ENCODE measurements at regions not wholly inside any gene's neighbourhood (a gene's known extent, or its start where the extent isn't known, plus 50 kb on each side); places are given as distances from the start of the nearest gene placed in this dataset.

DNA sequence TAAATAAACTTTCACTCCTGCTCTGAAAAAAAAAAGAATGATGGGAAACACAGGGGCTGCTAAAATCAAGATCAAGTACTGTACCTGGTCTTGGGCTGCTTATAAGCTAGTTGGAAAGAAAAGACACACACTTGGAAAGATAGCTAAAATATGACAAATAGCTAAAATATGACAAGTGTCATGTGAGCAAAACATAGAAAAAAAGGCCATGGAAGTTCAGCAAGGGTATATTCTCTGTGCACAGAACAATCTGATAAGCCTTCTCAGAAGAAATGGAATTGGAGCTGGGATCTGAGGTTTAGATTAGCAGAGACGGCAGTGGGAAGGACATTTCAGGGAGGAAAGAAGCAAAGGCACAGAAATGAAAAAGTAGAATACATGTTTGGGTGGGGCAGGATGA, 126.2 kb upstream of the PMCH start:
- Histone ChIP-seq H3K4me2 (ENCODE audit: low read length) (no peak overlapping the region), H3K27ac (ENCODE audit: low read depth, low read length, poor library complexity, severe bottlenecking) (no peak overlapping the region), H3K4me3 (ENCODE audit: low read depth, low read length, poor library complexity, severe bottlenecking) (no peak overlapping the region), H3K9me2 (ENCODE audit: insufficient read depth, low read length) (no peaks in the 10 kb centered on the region), H4K20me1 (ENCODE audit: insufficient read depth, low read length) (no peaks in the 10 kb centered on the region), H3K36me3 (ENCODE audit: insufficient read depth, low read length) (no peaks in the 10 kb centered on the region), H3K79me2 (ENCODE audit: insufficient read depth, low read depth, low read length) (no peaks in the 10 kb centered on the region), H2AFZ (ENCODE audit: low read length) (no peak overlapping the region), H3K4me1 (ENCODE audit: insufficient read depth, low read length, poor library complexity, severe bottlenecking) (no peaks in the 10 kb centered on the region), H3K9me3 (ENCODE audit: low read length) (no peaks in the 10 kb centered on the region)
- DNase-seq (ENCODE audit: low spot score): no peak
- TF ChIP-seq, protein P1, sequence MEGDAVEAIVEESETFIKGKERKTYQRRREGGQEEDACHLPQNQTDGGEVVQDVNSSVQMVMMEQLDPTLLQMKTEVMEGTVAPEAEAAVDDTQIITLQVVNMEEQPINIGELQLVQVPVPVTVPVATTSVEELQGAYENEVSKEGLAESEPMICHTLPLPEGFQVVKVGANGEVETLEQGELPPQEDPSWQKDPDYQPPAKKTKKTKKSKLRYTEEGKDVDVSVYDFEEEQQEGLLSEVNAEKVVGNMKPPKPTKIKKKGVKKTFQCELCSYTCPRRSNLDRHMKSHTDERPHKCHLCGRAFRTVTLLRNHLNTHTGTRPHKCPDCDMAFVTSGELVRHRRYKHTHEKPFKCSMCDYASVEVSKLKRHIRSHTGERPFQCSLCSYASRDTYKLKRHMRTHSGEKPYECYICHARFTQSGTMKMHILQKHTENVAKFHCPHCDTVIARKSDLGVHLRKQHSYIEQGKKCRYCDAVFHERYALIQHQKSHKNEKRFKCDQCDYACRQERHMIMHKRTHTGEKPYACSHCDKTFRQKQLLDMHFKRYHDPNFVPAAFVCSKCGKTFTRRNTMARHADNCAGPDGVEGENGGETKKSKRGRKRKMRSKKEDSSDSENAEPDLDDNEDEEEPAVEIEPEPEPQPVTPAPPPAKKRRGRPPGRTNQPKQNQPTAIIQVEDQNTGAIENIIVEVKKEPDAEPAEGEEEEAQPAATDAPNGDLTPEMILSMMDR (conservative IDR thresholded peaks at IDR 0.05; ENCODE audit: low read length): no peak
- no peak for TF ChIP-seq EZH2phosphoT487 (IDR thresholded peaks at IDR 0.05; ENCODE audit: borderline replicate concordance, low read depth, low read length)
- intact Hi-C loops (cut with micrococcal nuclease; ENCODE audit: unreplicated experiment): no loop called here
- ChIA-PET CTCF (ENCODE audit: unreplicated experiment) (no interaction called here), POLR2A (no interaction called here)
- no TSS peak for BruUV-seq (replicated peaks)

DNA sequence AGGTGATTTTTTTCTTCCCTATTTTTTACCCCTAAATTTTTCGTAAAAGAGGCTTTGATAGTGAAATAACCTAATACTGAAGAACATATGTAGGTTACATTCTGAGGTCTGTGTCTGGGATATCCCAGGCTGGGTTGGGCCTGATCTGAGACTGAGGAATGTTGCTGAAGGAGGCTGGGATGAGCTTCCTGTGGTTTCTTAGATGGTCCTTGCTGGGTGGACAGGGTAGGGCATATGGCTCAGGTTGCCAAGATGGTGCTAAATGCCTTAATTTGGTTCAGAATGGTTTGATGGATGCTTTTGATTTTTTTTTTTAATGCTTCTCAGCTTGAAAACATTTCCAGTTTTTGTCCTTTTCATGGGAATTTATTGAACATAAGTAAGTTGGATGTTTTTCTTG, 124.6 kb upstream of the PMCH start:
- Histone ChIP-seq H3K36me3 (ENCODE audit: insufficient read depth, low read length) (no peaks in the 10 kb centered on the region), H3K9me2 (ENCODE audit: insufficient read depth, low read length) (no peaks in the 10 kb centered on the region), H4K20me1 (ENCODE audit: insufficient read depth, low read length) (no peaks in the 10 kb centered on the region), H3K4me2 (ENCODE audit: low read length) (no peak overlapping the region), H2AFZ (ENCODE audit: low read length) (no peak overlapping the region), H3K4me3 (ENCODE audit: low read depth, low read length, poor library complexity, severe bottlenecking) (no peak overlapping the region), H3K4me1 (ENCODE audit: insufficient read depth, low read length, poor library complexity, severe bottlenecking) (no peaks in the 10 kb centered on the region), H3K79me2 (ENCODE audit: insufficient read depth, low read depth, low read length) (no peaks in the 10 kb centered on the region), H3K27ac (ENCODE audit: low read depth, low read length, poor library complexity, severe bottlenecking) (no peak overlapping the region), H3K9me3 (ENCODE audit: low read length) (no peaks in the 10 kb centered on the region)
- CTCF ChIA-PET (ENCODE audit: unreplicated experiment): no interaction called here
- no peak for TF ChIP-seq EZH2phosphoT487 (IDR thresholded peaks at IDR 0.05; ENCODE audit: borderline replicate concordance, low read depth, low read length)
- TF ChIP-seq, protein P1 (conservative IDR thresholded peaks at IDR 0.05; ENCODE audit: low read length): no peak
- BruUV-seq (replicated peaks): no TSS peak
- POLR2A ChIA-PET: interaction anchor here (0.6 to 1.2 kb wide), 2 partner anchors 21 to 24 kb away, joined by 3 read pairs; no protein-coding TSS in a partner anchor
- intact Hi-C loops (cut with micrococcal nuclease; ENCODE audit: unreplicated experiment): no loop called here
- no peak for DNase-seq (ENCODE audit: low spot score)

DNA sequence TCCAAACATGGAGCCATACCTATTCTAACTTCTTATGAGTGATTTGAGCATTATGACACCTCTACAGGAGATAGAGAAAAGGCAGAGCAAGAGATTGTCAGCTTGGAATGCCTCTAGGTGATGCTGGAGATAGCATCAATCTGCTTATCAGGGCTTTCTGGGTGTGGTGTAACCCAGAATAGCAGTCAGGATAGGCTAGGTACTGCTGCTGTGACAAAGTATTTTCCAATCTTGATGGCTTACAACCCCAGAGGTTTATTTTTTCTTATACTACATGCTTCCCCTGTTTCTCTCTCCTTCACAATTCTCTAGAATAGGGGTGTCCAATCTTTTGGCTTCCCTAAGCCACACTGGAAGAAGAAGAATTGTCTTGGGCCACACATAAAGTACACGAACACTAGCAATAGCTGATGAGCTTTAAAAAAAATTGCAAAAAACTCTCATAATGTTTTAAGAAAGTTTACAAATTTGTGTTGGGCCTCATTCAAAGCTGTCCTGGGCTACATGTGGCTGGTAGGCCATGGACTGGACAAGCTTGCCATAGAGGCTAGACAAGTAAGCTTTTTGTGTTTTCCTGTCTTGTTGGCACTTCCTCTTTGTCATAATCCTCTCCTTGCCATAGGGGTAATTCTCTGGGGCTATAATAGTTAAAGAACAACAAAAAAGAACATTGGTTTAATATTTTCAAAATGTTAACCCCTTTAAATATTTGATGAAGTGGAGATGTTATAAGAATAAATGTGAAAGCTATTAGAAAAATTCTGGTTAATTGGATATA, 123.9 kb upstream of the PMCH start:
- Histone ChIP-seq H3K4me1 (ENCODE audit: insufficient read depth, low read length, poor library complexity, severe bottlenecking) (no peaks in the 10 kb centered on the region), H3K27ac (ENCODE audit: low read depth, low read length, poor library complexity, severe bottlenecking) (no peak overlapping the region), H3K9me3 (ENCODE audit: low read length) (no peaks in the 10 kb centered on the region), H3K4me2 (ENCODE audit: low read length) (no peak overlapping the region), H2AFZ (ENCODE audit: low read length) (no peak overlapping the region), H3K9me2 (ENCODE audit: insufficient read depth, low read length) (no peaks in the 10 kb centered on the region), H4K20me1 (ENCODE audit: insufficient read depth, low read length) (no peaks in the 10 kb centered on the region), H3K36me3 (ENCODE audit: insufficient read depth, low read length) (no peaks in the 10 kb centered on the region), H3K79me2 (ENCODE audit: insufficient read depth, low read depth, low read length) (no peaks in the 10 kb centered on the region), H3K4me3 (ENCODE audit: low read depth, low read length, poor library complexity, severe bottlenecking) (no peak overlapping the region)
- ChIA-PET CTCF (ENCODE audit: unreplicated experiment) (no interaction called here), POLR2A (interaction anchor here (0.6 to 1.2 kb wide), 2 partner anchors 22 to 23 kb away, joined by 3 read pairs; no protein-coding TSS in a partner anchor)
- TF ChIP-seq, protein P1 (conservative IDR thresholded peaks at IDR 0.05; ENCODE audit: low read length): no peak
- TF ChIP-seq EZH2phosphoT487 (IDR thresholded peaks at IDR 0.05; ENCODE audit: borderline replicate concordance, low read depth, low read length): no peak
- intact Hi-C loops (cut with micrococcal nuclease; ENCODE audit: unreplicated experiment): no loop called here
- BruUV-seq (replicated peaks): no TSS peak
- DNase-seq (ENCODE audit: low spot score): no peak

All from OCI-LY7 (cell line).